ENCODE measurements at regions not wholly inside any gene's neighbourhood (a gene's known extent, or its start where the extent isn't known, plus 50 kb on each side); places are given as distances from the start of the nearest gene placed in this dataset.
"Not testable (repeated sequence)": the region's sequence is repeated elsewhere in the genome, so short reads cannot be mapped to it uniquely, and the experiment has no call there.

DNA sequence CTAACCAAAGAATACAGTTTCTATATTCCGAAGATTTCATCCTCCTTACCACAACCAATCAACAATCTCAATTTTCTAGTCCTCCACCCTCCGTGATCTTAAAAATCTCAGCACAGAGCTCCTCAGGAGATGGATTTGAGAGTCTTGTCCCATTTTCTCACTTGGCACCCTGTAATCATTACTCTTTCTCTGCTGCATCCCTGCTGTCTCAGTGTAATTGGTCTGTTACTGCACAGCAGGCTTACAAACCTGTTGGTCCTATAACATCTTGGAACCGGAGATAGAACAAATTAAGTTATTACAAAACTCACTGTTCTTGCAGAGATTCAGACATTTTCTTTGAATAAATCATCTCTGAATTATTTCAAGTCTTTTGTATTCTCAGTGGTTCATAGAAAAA, 1227.2 kb downstream of the JRKL start:
- H3K27ac Mint-ChIP-seq = no peak overlapping the region
- peaks cover 6% of the 10 kb centered on the region for H3K9me3 Mint-ChIP-seq (ENCODE audit: low read depth)
- ATAC-seq (no peak), DNase-seq (no peak)
- H3K4me1 Mint-ChIP-seq = no peaks in the 10 kb centered on the region
- H3K36me3 Mint-ChIP-seq = no peaks in the 10 kb centered on the region
- no peak overlapping the region for H3K4me3 Mint-ChIP-seq
- CTCF ChIA-PET = no interaction called here
- H3K27me3 Mint-ChIP-seq = no peaks in the 10 kb centered on the region

DNA sequence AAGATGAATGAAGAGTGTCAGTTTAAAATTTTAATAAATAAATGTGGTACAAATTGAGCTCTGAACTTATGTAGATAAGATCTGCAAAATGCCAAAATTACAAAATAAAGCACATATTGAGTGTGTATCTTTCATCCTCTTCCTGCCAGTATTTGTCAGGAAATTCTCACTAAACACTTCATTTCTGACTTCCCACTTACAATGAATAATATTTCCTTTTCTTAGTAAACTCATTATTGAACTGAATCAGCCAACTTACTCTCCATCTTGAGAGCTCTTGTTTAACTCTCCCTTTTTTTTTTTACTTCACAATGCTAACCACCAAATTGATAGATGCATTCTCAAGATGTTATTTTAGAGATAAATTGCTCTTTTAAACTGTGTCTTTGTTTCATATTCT, 1230.2 kb downstream of the JRKL start:
- H3K27me3 Mint-ChIP-seq = no peaks in the 10 kb centered on the region
- H3K4me1 Mint-ChIP-seq = no peaks in the 10 kb centered on the region
- DNase-seq (no peak), ATAC-seq (no peak)
- H3K36me3 Mint-ChIP-seq = no peaks in the 10 kb centered on the region
- H3K27ac Mint-ChIP-seq = no peak overlapping the region
- H3K4me3 Mint-ChIP-seq = no peak overlapping the region
- CTCF ChIA-PET = no interaction called here
- peaks cover 6% of the 10 kb centered on the region for H3K9me3 Mint-ChIP-seq (ENCODE audit: low read depth)

DNA sequence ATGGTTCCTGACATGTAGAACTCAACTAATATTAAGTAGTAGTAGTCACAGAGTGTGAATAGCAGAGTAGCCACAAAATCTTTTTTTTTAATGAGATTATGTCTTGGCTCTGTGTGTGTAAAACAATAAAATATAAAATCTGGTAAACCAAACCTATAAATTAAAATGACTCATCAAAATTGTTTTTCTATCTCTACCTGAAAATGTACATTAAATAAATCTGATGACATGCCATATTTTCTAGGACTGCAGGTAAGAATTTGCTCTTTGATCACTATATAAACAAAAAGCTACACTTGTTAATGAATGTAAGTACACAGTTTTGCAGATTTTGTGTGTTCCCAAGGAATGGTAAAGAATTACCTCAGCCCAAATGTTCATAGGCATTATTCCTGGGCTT, 1231.5 kb downstream of the JRKL start:
- DNase-seq = no peak
- Mint-ChIP-seq H3K9me3 (ENCODE audit: low read depth) (peaks cover 4% of the 10 kb centered on the region), H3K27me3 (no peaks in the 10 kb centered on the region), H3K4me3 (no peak overlapping the region), H3K27ac (no peak overlapping the region), H3K4me1 (no peaks in the 10 kb centered on the region), H3K36me3 (no peaks in the 10 kb centered on the region)
- ATAC-seq = no peak
- CTCF ChIA-PET = no interaction called here

DNA sequence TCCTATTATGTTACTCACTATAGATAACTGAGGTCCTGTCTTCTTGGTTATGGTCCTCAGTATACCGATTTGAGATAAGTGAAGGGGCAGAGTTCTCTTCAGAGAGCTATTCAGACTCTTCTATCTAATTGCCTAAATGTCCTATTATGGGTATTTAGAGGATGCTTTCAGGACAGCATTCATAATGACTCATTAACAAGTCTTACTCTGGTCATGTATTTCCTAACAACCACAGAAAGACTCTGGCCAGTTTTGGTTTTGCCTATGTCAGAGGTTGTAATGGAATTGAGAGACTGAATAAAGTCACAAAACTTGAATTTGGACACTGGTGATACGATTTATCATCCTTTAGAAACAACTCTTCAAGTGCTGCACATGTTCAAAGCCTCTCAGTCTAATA, 1233.0 kb downstream of the JRKL start:
- no peak overlapping the region for H3K27ac Mint-ChIP-seq
- CTCF ChIA-PET = no interaction called here
- DNase-seq = no peak
- no peaks in the 10 kb centered on the region for H3K36me3 Mint-ChIP-seq
- no peaks in the 10 kb centered on the region for H3K4me1 Mint-ChIP-seq
- H3K4me3 Mint-ChIP-seq = no peak overlapping the region
- ATAC-seq = no peak
- H3K9me3 Mint-ChIP-seq (ENCODE audit: low read depth) = peaks cover 2% of the 10 kb centered on the region
- H3K27me3 Mint-ChIP-seq = no peaks in the 10 kb centered on the region

DNA sequence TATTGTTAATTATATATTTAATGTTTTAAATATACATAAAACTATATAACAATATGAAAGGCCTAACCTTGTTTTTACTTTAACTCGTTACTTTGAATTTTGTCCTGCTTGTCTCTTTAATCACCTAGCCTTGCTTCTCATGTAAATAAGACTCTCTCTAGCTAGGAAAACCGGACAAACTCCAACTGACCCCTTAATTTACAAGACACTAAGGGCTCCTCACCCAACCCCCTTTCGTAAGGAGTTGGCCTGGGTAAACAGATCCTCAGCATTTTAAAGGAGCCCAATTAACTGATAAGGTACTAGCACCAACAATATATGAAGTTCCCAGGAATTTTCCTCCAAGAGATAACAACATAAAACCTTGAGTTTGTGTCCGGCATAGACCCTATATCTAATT, 1246.9 kb downstream of the JRKL start:
- CTCF ChIA-PET, ATAC-seq, H3K36me3 Mint-ChIP-seq, H3K27ac Mint-ChIP-seq, DNase-seq, H3K27me3 Mint-ChIP-seq, H3K4me3 Mint-ChIP-seq, H3K4me1 Mint-ChIP-seq: not testable (repeated sequence)
- peaks cover 10% of the 10 kb centered on the region for H3K9me3 Mint-ChIP-seq (ENCODE audit: low read depth)

DNA sequence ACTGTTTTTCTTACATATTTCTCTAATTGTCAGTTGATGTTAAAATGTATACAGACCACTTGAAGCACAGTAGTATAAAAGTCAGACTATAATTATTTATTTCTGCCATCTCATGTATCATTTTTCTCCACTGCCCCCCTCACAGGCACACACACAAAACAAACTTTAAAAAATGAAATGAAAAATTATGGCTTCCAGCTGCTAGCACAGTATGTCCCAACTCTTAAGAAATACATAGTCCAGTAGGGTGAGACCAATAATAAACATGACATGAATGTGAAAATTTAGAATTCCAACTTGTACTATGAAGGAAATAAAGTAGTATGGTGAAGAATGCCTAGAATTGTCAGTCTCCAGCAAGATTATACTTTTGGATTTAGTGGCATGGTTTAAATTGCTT, 1247.9 kb downstream of the JRKL start:
- no peak overlapping the region for H3K27ac Mint-ChIP-seq
- H3K9me3 Mint-ChIP-seq (ENCODE audit: low read depth) = peaks cover 8% of the 10 kb centered on the region

DNA sequence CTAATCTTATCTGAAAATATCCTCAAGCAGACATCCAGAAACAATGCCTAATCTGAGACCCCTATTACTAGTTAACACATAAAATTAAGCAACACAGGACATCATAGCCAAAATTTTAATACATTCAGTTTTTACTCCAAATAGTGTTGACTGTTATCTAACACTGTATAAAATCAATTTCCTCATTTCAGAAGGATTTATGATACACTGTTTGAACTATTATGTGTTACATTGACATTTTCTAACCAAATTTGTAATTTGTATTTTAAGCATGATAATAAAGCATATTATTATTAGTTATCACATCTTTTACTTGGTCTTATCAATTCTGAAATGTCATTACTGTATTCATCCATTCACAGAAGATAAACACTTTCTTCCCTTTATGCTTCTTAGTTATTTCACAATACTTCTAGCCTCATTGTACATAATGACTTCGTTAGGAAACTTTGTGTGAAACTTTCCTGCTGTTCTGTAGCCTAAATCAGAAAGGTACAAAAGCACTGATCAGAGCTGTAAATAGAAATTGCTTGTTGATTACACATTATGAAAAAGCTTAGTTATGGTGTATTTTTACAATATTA, 1248.9 kb downstream of the JRKL start:
- DNase-seq (no peak), ATAC-seq (no peak)
- no peaks in the 10 kb centered on the region for H3K36me3 Mint-ChIP-seq
- CTCF ChIA-PET = no interaction called here
- H3K4me3 Mint-ChIP-seq = no peak overlapping the region
- H3K27ac Mint-ChIP-seq = no peak overlapping the region
- H3K4me1 Mint-ChIP-seq = no peaks in the 10 kb centered on the region
- peaks cover 8% of the 10 kb centered on the region for H3K9me3 Mint-ChIP-seq (ENCODE audit: low read depth)
- no peaks in the 10 kb centered on the region for H3K27me3 Mint-ChIP-seq

More for the DNA sequence above, 1247.9 kb downstream of the JRKL start:
- H3K27me3 Mint-ChIP-seq = no peaks in the 10 kb centered on the region
- CTCF ChIA-PET = no interaction called here
- H3K4me1 Mint-ChIP-seq = no peaks in the 10 kb centered on the region
- DNase-seq (no peak), ATAC-seq (no peak)
- no peaks in the 10 kb centered on the region for H3K36me3 Mint-ChIP-seq
- H3K4me3 Mint-ChIP-seq = no peak overlapping the region

DNA sequence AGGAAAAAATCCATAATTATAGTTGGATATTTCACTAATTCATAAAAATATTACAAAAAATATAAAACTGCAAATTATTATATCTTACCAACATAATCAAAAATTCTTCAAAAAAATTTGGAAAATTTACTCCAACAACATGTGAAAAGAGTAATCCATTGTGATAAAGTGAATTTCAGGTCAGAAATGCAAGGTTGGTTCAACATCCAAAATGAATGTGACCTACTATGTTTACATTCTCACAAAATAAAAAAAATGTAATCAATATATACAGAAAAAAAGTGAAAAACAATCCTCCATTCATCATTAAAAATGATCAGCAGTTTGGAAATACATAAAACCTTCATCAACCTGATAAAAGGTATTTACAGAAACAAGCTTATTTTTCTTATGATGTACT, 1252.2 kb downstream of the JRKL start:
- CTCF ChIA-PET = no interaction called here
- Mint-ChIP-seq H3K27me3 (no peaks in the 10 kb centered on the region), H3K27ac (no peak overlapping the region), H3K4me3 (no peak overlapping the region), H3K36me3 (no peaks in the 10 kb centered on the region), H3K4me1 (no peaks in the 10 kb centered on the region), H3K9me3 (ENCODE audit: low read depth) (peaks cover 12% of the 10 kb centered on the region)
- ATAC-seq (no peak), DNase-seq (no peak)

DNA sequence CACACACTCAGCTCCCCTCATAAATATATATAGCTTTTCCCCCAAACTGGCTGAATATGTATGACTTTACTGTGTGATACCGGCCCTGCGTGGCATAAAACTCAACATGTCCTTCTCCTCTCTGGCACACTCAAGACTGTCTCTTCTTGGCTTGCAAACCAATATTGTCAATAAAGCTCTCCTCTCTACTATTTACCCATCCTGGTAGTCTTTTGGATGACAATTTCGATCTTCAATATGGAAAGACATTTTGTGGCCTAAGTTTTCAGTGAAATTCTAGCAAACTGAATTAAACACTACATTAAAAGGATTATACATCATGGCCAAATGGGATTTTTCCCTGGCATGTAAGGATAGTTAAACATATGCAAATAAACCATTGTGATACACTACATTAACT, 1255.9 kb downstream of the JRKL start:
- CTCF ChIA-PET = no interaction called here
- H3K9me3 Mint-ChIP-seq (ENCODE audit: low read depth) = peaks cover 11% of the 10 kb centered on the region
- H3K4me3 Mint-ChIP-seq = no peak overlapping the region
- ATAC-seq = no peak
- no peaks in the 10 kb centered on the region for H3K27me3 Mint-ChIP-seq
- no peaks in the 10 kb centered on the region for H3K4me1 Mint-ChIP-seq
- H3K27ac Mint-ChIP-seq = no peak overlapping the region
- no peak for DNase-seq
- no peaks in the 10 kb centered on the region for H3K36me3 Mint-ChIP-seq

DNA sequence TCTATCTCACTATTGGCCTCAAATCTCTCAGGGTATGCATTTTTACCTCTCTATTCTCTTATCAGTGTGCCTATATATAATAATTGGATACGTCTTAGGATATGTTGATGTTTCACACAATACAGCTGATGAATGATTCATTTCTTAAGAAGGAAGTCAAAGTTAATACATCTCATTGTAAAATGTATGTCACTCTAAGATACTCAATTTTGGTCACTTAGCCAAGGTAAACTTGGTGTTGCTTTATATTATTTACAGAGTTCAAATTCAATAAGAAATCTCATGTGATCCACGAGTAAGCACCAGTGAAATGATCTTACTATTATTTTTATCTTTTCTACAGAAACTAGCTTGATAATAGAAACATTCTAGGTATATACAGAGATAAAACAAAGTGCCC, 1266.5 kb downstream of the JRKL start:
- H3K9me3 Mint-ChIP-seq (ENCODE audit: low read depth) = peaks cover 4% of the 10 kb centered on the region
- no peaks in the 10 kb centered on the region for H3K4me1 Mint-ChIP-seq
- H3K27me3 Mint-ChIP-seq = no peaks in the 10 kb centered on the region
- no peak for DNase-seq
- H3K27ac Mint-ChIP-seq = no peak overlapping the region
- no peaks in the 10 kb centered on the region for H3K36me3 Mint-ChIP-seq
- CTCF ChIA-PET = no interaction called here
- no peak for ATAC-seq
- H3K4me3 Mint-ChIP-seq = no peak overlapping the region

DNA sequence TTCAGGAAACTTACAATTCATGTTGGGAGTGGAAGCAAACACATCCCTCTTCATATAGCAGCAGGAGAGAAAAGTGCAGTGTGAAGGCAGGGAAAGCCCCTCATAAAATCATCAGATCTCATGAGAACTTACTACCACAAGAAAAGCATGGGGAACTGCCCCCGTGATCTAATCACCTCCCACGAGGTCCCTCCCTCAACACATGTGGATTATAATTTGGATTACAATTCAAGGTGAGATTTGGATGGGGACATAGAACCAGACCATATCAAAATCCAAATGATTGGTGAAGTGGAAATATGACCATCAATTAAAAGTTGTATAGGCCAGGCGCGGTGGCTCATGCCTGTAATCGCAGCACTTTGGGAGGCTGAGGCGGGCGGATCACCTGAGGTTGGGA, 1268.0 kb downstream of the JRKL start:
- DNase-seq = no peak
- H3K4me3 Mint-ChIP-seq = no peak overlapping the region
- no peaks in the 10 kb centered on the region for H3K4me1 Mint-ChIP-seq
- no peaks in the 10 kb centered on the region for H3K27me3 Mint-ChIP-seq
- no peak overlapping the region for H3K27ac Mint-ChIP-seq
- no peaks in the 10 kb centered on the region for H3K9me3 Mint-ChIP-seq (ENCODE audit: low read depth)
- CTCF ChIA-PET = no interaction called here
- no peaks in the 10 kb centered on the region for H3K36me3 Mint-ChIP-seq
- no peak for ATAC-seq

DNA sequence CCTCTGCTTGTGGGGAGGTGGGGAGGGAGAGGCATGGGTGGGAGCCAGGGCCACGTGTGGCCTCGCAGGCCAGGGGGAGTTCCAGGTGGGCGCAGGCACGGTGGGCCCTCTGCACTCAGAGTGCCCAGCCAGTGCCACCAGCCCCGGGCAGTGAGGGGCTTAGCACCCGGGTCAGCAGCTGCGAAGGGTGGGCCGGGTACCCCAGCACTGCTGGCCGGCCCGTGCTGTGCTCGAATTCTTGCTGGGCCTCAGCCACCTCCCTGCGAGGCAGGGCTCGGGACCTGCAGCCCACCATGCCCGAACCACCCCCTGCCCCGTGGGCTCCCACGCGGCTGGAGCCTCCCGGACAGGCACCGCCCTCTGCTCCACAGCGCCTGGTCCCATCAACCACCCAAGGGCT, 1277.2 kb downstream of the JRKL start:
- H3K27ac Mint-ChIP-seq = no peak overlapping the region
- H3K36me3 Mint-ChIP-seq = no peaks in the 10 kb centered on the region
- no peaks in the 10 kb centered on the region for H3K27me3 Mint-ChIP-seq
- CTCF ChIA-PET = no interaction called here
- no peaks in the 10 kb centered on the region for H3K4me1 Mint-ChIP-seq
- ATAC-seq (no peak), DNase-seq (no peak)
- H3K9me3 Mint-ChIP-seq (ENCODE audit: low read depth) = peaks cover 5% of the 10 kb centered on the region
- no peak overlapping the region for H3K4me3 Mint-ChIP-seq

DNA sequence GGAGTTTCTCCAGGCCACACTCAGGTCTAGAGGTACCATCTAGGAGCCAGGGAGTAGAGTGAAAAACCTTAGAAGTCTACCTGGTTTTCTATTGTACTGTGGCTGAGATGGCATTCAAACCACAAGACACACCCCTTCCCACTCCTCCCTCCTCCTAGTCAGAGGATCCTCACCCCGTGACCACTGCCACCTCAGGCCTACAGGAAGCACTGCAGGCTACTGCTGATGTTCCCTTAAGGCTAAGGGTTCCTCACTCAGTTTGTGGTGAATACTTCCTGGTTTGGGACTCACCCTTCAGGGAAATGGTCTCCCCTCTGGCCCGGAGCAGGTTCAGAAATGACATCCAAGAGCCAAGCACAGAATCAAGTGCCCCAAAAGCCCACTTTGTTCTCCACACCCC, 1293.9 kb downstream of the JRKL start:
- Mint-ChIP-seq H3K36me3 (no peaks in the 10 kb centered on the region), H3K9me3 (ENCODE audit: low read depth) (peaks cover 9% of the 10 kb centered on the region), H3K27ac (no peak overlapping the region), H3K27me3 (no peaks in the 10 kb centered on the region), H3K4me3 (no peak overlapping the region), H3K4me1 (no peaks in the 10 kb centered on the region)
- DNase-seq (no peak), ATAC-seq (no peak)
- CTCF ChIA-PET = no interaction called here

DNA sequence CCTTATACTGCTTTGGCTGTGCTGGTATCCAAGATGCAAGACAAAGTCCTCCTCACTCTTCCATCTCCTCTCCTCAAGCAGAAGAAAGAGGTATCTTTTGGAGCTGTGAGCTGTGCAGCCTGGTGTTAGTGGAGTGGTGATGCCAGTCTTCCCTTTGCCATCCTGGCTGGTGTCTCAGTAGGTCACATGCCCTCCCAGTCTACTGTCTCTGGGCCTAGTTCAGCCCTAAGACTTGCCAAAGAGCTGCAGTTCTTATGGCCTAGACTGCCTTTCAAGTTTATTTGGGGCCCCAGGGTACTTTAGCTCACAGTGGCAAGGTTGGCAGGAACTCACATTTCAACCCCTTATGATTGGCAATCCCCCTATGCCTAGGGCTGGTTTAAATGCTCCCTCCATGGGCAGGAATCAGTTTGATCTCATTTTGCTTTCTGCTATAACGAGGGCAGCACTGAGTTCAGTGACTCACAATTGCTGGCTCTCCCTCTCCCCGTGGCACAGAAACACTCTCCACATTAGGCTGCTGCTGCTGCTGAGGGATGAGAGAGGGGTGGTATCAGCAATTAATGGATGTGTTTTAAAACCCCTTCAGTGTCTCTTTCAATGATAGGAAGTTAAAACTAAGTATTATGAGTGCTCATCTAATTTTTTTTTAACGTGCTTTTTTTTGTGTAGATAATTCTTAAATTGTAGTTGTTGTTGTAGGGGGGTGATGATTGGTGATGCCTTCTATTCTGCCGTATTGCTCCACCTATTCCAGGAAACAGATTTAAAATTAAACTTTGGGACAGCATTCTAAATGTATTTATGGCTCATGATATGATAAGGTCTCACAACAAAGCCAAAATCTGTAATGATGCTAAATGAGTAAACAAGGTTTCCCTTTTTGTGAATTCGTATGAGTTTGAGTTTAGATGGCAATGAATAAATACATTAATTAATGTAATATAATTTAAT, 1295.0 kb downstream of the JRKL start:
- no peak for ATAC-seq
- no peak overlapping the region for H3K27ac Mint-ChIP-seq
- H3K9me3 Mint-ChIP-seq (ENCODE audit: low read depth) = peaks cover 9% of the 10 kb centered on the region
- CTCF ChIA-PET = no interaction called here
- no peak for DNase-seq
- no peak overlapping the region for H3K4me3 Mint-ChIP-seq
- H3K27me3 Mint-ChIP-seq = no peaks in the 10 kb centered on the region
- H3K4me1 Mint-ChIP-seq = no peaks in the 10 kb centered on the region
- H3K36me3 Mint-ChIP-seq = no peaks in the 10 kb centered on the region

Data from activated CD8-positive, alpha-beta memory T cell treated with anti-CD3 and anti-CD28 coated beads, Interleukin-2, amount 10 ng/mL, durations not matched to agents 7 days and 5 days (primary cell).